Fibroblast of upper back skin (primary cell): ENCODE measurements at regions not wholly inside any gene's neighbourhood (a gene's known extent, or its start where the extent isn't known, plus 50 kb on each side); places are given as distances from the start of the nearest gene placed in this dataset.
"Not testable (repeated sequence)": the region's sequence is repeated elsewhere in the genome, so short reads cannot be mapped to it uniquely, and the experiment has no call there.

Experiments used
- DNase-seq: peaks from one replicate; pipeline ENCODE4 v3.0.0-alpha.2; 2013

DNA sequence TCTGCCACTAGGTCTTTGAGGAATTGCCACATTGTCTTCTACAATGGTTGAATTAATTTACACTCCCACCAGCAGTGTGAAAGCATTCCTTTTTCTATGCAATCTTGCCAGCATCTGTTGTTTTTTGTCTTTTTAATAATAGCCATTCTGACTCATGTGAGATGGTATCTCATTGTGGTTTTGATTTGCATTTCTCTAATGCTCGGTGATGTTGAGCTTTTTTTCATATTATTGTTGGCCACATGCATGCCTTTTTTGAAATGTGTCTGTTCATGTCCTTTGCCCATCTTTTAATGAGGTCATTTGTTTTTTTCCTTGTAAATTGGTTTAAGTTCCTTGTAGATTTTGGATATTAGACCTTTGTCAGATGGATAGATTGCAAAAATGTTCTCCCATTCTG is 661.8 kb downstream of the GLUD2 start:
- peak; percentile 26 for DNase-seq

- peak; percentile 1 for DNase-seq
Measured at GRCh38 chrX:121733514-121733913, 686.1 kb downstream of the GLUD2 start.

GRCh38 chrX:121746105-121746504 is 698.7 kb downstream of the GLUD2 start:
- no peak for DNase-seq

DNA sequence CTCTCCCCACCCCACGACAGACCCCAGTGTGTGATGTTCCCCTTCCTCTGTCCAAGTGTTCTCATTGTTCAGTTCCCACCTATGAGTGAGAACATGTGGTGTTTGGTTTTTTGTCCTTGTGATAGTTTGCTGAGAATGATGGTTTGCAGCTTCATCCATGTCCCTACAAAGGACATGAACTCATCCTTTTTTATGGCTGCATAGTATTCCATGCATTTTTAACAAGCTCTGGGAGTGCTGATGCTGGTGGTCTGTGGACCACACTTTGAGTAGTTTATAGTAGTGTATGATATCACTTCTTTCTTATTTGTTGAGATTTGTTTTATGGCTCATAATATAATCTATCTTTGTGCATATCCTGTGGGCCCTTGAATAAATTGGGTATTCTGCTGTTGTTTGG is 706.2 kb downstream of the GLUD2 start:
- DNase-seq = not testable (repeated sequence)

- no peak for DNase-seq
Measured at GRCh38 chrX:121754301-121754700, 706.9 kb downstream of the GLUD2 start.

GRCh38 chrX:121755541-121755940 is 708.1 kb downstream of the GLUD2 start:
- peak; percentile 1 for DNase-seq

- no peak for DNase-seq
Measured at GRCh38 chrX:121761845-121762244, 714.4 kb downstream of the GLUD2 start.

DNA sequence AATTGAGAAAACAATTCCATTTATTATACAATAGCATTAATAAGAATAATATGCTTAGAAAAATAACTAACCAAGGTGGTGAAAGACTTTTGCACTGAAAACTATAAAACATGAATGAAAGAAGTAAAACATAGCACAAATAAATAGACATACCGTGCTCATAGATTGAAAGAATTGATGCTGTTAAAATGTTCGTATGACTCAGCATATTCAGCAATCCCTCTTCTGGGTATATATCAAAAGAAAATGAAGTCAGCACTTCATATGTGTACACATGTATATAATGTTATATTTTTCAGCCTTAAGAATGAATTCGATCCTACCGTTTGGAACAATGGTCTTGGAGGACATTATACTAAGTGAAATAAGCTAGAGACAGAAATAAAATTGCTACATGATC is 716.3 kb downstream of the GLUD2 start:
- no peak for DNase-seq

DNA sequence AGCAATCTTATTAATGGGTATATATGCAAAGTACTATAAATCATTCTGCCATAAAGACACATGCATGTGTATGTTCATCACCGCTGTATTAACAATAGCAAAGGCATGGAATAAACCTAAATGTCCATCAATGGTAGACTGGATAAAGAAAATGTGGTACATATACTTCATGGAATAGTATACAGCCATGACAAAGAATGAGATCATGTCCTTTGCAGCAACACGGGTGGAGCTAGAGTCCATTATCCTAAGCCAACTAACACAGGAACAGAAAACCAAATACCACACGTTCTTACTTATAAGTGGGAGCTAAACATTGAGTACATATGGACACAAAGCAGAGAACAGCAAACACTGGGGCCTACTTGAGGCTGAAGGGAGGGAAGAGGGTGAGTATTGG is 720.8 kb downstream of the GLUD2 start:
- not testable (repeated sequence) for DNase-seq

DNA sequence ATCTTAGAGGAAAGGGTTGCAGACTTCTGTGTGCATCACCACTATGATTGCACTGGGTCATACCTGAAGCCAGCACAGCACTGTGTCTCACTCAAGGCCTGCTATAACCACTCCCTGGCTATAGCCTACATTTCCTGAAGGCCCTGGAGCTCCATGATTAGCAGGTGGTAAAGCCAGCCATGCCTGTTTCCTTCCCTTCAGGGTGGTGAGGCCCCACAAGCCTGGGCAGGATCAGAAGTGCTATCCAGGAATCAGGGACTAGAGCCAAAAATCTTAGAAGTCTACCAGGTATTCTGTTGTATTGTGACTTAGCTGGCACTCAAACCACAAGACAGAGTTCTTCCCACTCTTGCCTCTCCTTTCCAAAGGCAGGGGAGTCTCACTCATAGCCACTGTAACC is 734.6 kb downstream of the GLUD2 start:
- DNase-seq = no peak

GRCh38 chrX:121782544-121782943 is 735.1 kb downstream of the GLUD2 start:
- no peak for DNase-seq

DNA sequence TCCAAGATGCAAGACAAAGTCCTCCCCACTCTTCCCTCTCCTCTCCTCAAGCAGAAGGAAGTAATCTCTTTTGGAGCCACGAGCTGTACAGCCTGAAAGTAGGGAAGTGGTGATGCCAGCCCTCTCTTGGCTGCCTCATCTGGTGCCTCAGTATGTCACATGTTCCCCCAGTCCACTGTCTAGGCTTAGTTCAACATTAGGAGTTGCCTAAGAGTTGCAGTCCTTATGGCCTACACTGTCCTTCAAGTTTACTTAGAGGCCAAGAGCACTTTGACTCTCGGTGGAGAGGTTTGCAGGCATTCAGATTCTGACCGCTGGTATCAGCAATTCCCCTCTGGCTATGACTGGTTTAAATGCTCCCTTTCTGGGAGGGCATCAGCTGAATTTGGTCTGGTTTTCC is 735.6 kb downstream of the GLUD2 start:
- no peak for DNase-seq

DNA sequence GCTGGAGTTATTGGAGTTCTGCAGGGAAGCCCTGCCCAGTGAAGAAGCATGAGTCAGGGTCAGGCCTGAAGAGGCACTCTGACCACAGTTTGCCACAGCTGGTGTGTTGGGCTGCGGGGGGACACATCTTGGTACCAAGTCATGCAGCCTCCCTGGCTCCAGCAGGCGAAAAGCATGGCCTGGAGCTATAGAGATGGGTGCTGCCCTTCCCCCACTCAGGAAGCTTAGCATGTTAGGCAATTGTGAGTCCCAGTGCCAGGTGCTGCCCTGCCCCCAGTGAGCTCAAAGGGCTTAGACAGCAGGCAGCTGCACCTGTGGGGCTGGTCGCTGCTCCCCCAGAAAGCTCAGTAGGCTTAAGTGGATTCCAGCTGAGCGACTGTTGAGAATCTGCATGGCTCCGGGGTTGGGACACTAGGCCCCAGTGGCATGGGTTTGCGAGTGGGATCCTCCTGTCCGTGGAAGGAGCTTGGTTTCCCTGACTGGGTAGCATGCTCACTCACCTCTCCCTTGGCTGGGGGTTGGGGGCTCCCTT is 755.5 kb downstream of the GLUD2 start:
- no peak for DNase-seq

GRCh38 chrX:121823406-121823805 is 776.0 kb downstream of the GLUD2 start:
- DNase-seq = no peak

GRCh38 chrX:121831601-121832000 is 784.2 kb downstream of the GLUD2 start:
- DNase-seq = peak; percentile 35

DNA sequence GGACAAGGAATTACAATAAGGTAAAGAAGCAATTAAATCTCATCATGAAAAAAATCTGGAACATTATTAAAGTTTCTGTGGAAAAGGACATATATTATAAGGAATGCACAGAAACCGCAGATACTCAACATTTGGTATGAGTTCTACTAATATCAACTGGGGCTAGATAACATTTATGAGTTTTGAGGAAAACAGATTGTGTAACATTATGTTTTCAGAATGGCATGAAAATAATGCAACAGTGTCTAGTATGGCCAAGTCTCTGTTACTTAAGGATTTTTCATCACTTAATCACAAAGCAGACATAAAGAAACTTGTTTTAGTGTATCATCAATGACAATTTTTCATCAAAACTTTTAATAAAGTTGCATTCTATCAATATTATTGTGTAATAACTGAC is 785.0 kb downstream of the GLUD2 start:
- DNase-seq = peak; percentile 6

GRCh38 chrX:121836000-121836399 is 788.6 kb downstream of the GLUD2 start:
- DNase-seq = no peak

- peak; percentile 57 for DNase-seq
Measured at GRCh38 chrX:121851033-121851432, 803.6 kb downstream of the GLUD2 start.

GRCh38 chrX:121853762-121854613 is 806.6 kb downstream of the GLUD2 start:
- no peak for DNase-seq

- DNase-seq = no peak
Measured at GRCh38 chrX:121854614-121854911, 807.2 kb downstream of the GLUD2 start.

GRCh38 chrX:121858867-121859647 is 811.6 kb downstream of the GLUD2 start:
- no peak for DNase-seq

GRCh38 chrX:121863976-121864375 is 816.6 kb downstream of the GLUD2 start:
- DNase-seq = no peak

DNA sequence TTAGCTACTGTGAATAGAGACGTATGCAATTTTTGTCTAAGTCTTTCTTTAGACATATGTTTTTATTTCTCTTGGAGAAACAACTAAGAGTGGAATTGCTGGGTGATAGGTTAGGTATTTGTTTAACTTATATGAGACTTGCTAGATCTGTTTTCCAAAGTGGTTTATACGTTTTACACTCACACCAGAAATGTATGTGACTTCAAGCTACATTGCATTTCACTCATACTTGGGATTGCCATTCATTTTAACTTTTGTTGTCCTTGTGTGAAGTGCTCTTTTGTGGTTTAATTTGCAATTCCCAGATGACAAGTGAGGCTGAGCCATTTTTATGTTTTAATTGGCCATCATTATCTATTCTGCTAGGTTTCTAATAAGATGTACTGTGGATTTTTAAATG is 817.2 kb downstream of the GLUD2 start:
- DNase-seq = no peak

DNA sequence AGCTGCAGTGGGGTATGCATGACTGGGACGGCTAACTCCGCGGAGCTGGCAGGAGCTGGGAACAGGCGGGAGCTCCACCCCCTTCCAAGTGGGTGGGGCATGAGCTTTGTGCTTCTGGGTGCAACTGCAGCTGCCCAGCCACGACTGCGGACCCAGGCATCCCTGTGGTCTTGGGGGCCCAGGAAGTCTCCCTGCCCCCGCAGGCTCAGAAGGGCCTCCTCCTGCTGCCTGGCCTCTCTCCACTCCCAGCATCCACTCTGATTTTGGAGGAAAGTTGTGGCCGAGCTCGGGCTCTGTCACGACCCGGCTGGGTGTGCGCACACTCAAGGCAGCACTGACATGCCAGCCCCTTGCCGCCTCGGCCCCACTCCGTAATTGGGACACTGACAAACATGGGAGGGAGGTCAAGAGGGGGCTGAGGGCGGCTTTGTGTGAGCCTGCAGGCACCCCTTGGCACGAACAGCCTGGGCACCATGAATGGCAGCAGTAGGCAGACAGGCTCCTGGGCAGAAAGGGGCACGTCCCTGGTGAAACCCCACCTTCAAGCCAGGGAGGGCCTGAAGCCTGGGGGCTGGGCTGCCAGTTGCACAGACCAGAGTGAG is 822.6 kb downstream of the GLUD2 start:
- DNase-seq = no peak
